GM21367 (cell line): ENCODE measurements at regions not wholly inside any gene's neighbourhood (a gene's known extent, or its start where the extent isn't known, plus 50 kb on each side); places are given as distances from the start of the nearest gene placed in this dataset.

Experiments
- ATAC-seq: cut with Tn5 transposase; IDR thresholded peaks from one replicate; pipeline ENCODE4 v1.9.1; 2021; ENCODE audit not compliant: unreplicated experiment

- no peak for ATAC-seq
These were observed 457.8 kb upstream of the ZNF385D start for GRCh38 chr3:22208844-22209243.

GRCh38 chr3:22209578-22209977 lies 458.6 kb upstream of the ZNF385D start:
- ATAC-seq = no peak

- no peak for ATAC-seq
These were observed 459.7 kb upstream of the ZNF385D start for GRCh38 chr3:22210693-22211092.

GRCh38 chr3:22216601-22217000 lies 465.6 kb upstream of the ZNF385D start:
- no peak for ATAC-seq

GRCh38 chr3:22225161-22225560 lies 474.2 kb upstream of the ZNF385D start:
- ATAC-seq = no peak

- no peak for ATAC-seq
These were observed 477.7 kb upstream of the ZNF385D start for GRCh38 chr3:22228705-22229104.

GRCh38 chr3:22231061-22231460 lies 480.1 kb upstream of the ZNF385D start:
- no peak for ATAC-seq

- ATAC-seq = peak; percentile 70
These were observed 485.7 kb upstream of the ZNF385D start for GRCh38 chr3:22236490-22237270.

GRCh38 chr3:22239011-22239410 lies 488.0 kb upstream of the ZNF385D start:
- ATAC-seq = no peak

GRCh38 chr3:22241110-22241509 lies 490.1 kb upstream of the ZNF385D start:
- ATAC-seq = no peak

GRCh38 chr3:22244761-22245521 lies 493.9 kb upstream of the ZNF385D start:
- ATAC-seq = no peak

GRCh38 chr3:22245811-22246583 lies 495.0 kb upstream of the ZNF385D start:
- ATAC-seq = no peak

GRCh38 chr3:22249658-22250057 lies 498.6 kb upstream of the ZNF385D start:
- no peak for ATAC-seq

GRCh38 chr3:22257252-22257651 lies 506.2 kb upstream of the ZNF385D start:
- no peak for ATAC-seq

GRCh38 chr3:22262386-22262785 lies 511.4 kb upstream of the ZNF385D start:
- no peak for ATAC-seq

- ATAC-seq = no peak
These were observed 512.0 kb upstream of the ZNF385D start for GRCh38 chr3:22263042-22263441.

GRCh38 chr3:22265403-22265802 lies 514.4 kb upstream of the ZNF385D start:
- no peak for ATAC-seq

GRCh38 chr3:22269831-22270230 lies 518.8 kb upstream of the ZNF385D start:
- ATAC-seq = no peak

GRCh38 chr3:22276351-22276750 lies 525.3 kb upstream of the ZNF385D start:
- no peak for ATAC-seq

GRCh38 chr3:22284559-22284958 lies 533.5 kb upstream of the ZNF385D start:
- no peak for ATAC-seq

- ATAC-seq = no peak
These were observed 537.7 kb upstream of the ZNF385D start for GRCh38 chr3:22288756-22289155.

- ATAC-seq = no peak
These were observed 541.7 kb upstream of the ZNF385D start for GRCh38 chr3:22292681-22293080.
